ENCODE measurements at regions not wholly inside any gene's neighbourhood (a gene's known extent, or its start where the extent isn't known, plus 50 kb on each side); places are given as distances from the start of the nearest gene placed in this dataset.

DNA sequence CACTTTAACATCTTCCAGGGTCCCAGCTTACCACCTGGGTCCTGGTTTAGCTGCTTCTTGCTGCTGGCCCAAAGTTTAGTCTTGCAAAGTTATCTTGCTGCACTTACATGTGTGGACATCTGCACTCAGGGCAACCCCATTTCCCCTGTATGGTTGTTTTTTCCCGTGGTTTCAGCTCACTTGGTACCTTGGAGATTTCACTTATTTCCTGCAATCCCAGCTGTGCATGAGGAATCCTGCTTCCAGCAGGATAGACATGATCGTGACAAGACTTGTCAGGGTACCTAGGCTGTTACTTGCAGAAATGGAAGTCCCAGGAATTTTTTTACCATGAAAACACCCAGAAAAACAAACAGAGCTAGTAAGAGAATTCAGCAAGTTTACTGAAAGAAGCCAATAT, 95.9 kb upstream of the LEP start:
- intact Hi-C loops (cut with micrococcal nuclease) = no loop called here
- DNase-seq = no peak
- Mint-ChIP-seq H3K4me1 (no peaks in the 10 kb centered on the region), H3K27me3 (peaks cover 12 to 17% of the 10 kb centered on the region in 2 donors), H3K9me3 (peaks cover 0 to 14% (median 7%) of the 10 kb centered on the region in 8 donors), H3K27ac (no peak overlapping the region), H3K36me3 (no peaks in the 10 kb centered on the region), H3K4me3 (no peak overlapping the region)
- ChIA-PET POLR2A (ENCODE audit: partially characterized antibody) (no interaction called here), CTCF (ENCODE audit: partially characterized antibody) (interaction anchor here (3.4 kb wide), 1 partner anchor 9 kb away, joined by 22 read pairs; no protein-coding TSS in a partner anchor)
- no peak overlapping the region for H3K27ac ChIP-seq (ENCODE audit: low read depth, low read length)
- no peaks in the 10 kb centered on the region for H3K9me3 ChIP-seq (ENCODE audit: control insufficient read depth in 1 of 2, low read length in 2 of 2)
- H3K27me3 ChIP-seq (ENCODE audit: insufficient read depth, low read length) = no peaks in the 10 kb centered on the region
- no peaks in the 10 kb centered on the region for H3K4me1 ChIP-seq (ENCODE audit: insufficient read depth, low read length)
- no peak overlapping the region for H3K4me3 ChIP-seq (ENCODE audit: low read length in 2 of 2)
- no peaks in the 10 kb centered on the region for H3K36me3 ChIP-seq (ENCODE audit: insufficient read depth, low read length)

DNA sequence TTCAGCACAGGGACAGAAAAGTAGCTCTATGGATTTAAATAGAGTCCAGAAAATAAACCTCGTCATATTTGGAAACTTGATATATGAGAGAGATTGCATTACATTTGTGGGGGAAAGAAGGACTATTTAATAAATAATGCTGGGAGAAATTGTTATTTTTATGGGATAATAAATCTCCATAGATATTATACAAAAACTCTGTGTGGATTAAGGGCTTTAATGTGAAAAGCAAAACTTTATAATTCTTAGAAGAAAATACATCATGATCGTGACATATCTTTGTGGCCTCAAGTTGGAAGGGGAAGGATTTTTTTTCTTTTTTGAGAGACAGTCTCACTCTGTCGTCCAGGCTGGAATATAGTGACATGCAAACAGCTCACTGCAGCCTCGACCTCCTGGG, 95.0 kb upstream of the LEP start:
- Histone ChIP-seq H3K36me3 (ENCODE audit: insufficient read depth, low read length) (no peaks in the 10 kb centered on the region), H3K9me3 (ENCODE audit: control insufficient read depth in 1 of 2, low read length in 2 of 2) (no peaks in the 10 kb centered on the region), H3K27me3 (ENCODE audit: insufficient read depth, low read length) (no peaks in the 10 kb centered on the region), H3K4me1 (ENCODE audit: insufficient read depth, low read length) (no peaks in the 10 kb centered on the region), H3K27ac (ENCODE audit: low read depth, low read length) (no peak overlapping the region), H3K4me3 (ENCODE audit: low read length in 2 of 2) (no peak overlapping the region)
- no peak overlapping the region for H3K4me3 Mint-ChIP-seq
- CTCF ChIA-PET (ENCODE audit: partially characterized antibody) = interaction anchor here (3.4 kb wide), 1 partner anchor 10 kb away, joined by 22 read pairs; no protein-coding TSS in a partner anchor
- no peak for DNase-seq
- peaks cover 12 to 18% of the 10 kb centered on the region in 2 donors for H3K27me3 Mint-ChIP-seq
- peaks cover 0 to 11% (median 7%) of the 10 kb centered on the region in 8 donors for H3K9me3 Mint-ChIP-seq
- intact Hi-C loops (cut with micrococcal nuclease) = no loop called here
- H3K27ac Mint-ChIP-seq = no peak overlapping the region
- no peaks in the 10 kb centered on the region for H3K36me3 Mint-ChIP-seq
- H3K4me1 Mint-ChIP-seq = no peaks in the 10 kb centered on the region
- POLR2A ChIA-PET (ENCODE audit: partially characterized antibody) = no interaction called here

DNA sequence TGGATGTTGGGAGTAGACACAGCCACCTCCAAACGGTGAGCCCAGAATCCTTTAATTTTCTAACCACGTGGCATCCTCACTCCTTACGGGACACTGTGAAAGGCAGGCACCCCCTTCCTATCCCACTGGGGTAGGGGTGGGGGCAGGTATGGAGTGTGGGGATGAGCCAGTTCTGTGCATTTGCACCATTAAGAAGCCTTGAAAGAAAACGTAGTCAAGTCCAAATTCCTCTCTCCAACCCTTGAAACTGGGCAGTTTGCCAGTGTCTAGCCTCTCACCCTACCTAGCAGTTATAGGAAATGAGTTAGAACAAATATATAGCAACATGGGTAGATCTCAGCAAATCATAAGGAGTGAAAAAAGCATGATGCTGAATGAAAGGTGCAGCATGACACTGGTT, 92.4 kb upstream of the LEP start:
- no peak for DNase-seq
- ChIA-PET POLR2A (ENCODE audit: partially characterized antibody) (no interaction called here), CTCF (ENCODE audit: partially characterized antibody) (no interaction called here)
- Histone ChIP-seq H3K4me3 (ENCODE audit: low read length in 2 of 2) (no peak overlapping the region), H3K36me3 (ENCODE audit: insufficient read depth, low read length) (no peaks in the 10 kb centered on the region), H3K27me3 (ENCODE audit: insufficient read depth, low read length) (no peaks in the 10 kb centered on the region), H3K9me3 (ENCODE audit: control insufficient read depth in 1 of 2, low read length in 2 of 2) (no peaks in the 10 kb centered on the region), H3K4me1 (ENCODE audit: insufficient read depth, low read length) (no peaks in the 10 kb centered on the region), H3K27ac (ENCODE audit: low read depth, low read length) (no peak overlapping the region)
- no peaks in the 10 kb centered on the region for H3K36me3 Mint-ChIP-seq
- intact Hi-C loops (cut with micrococcal nuclease) = no loop called here
- H3K4me3 Mint-ChIP-seq = no peak overlapping the region
- no peak overlapping the region for H3K27ac Mint-ChIP-seq
- H3K9me3 Mint-ChIP-seq = peaks cover 0 to 6% (median 0%) of the 10 kb centered on the region in 8 donors
- H3K27me3 Mint-ChIP-seq = peaks cover 12 to 20% of the 10 kb centered on the region in 2 donors
- H3K4me1 Mint-ChIP-seq = peaks cover 0 to 2% (median 0%) of the 10 kb centered on the region in 4 donors

DNA sequence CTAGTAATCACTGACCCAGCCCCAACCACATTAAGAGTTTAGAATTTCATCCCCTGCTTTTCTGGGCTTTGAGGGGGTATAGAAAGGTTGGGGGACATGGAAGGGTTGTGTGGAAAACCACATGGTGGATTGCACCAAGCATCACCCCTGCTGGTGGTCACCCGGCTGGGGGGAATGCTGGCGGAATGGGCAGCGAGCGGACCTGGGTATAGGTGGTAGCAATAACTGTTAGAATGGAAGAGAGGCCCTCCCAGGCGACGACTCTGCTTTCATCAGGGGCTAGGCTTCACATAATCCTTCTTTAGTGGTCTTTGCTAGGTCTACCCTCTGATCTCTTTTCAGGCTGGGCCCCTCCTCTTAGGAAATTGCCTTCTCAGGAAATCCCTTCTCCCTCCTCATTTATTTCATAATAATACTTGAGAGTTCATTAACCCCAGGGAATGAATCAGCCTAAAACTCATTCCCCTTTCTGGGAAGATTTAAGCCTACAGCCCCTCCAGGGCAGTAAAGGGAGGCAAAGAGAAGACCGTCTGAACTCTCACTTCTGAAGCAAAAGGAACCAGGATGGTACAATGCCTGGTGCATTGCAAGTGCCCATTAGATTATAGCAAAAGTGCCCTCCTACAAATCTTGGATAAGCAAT, 90.7 kb upstream of the LEP start:
- Histone ChIP-seq H3K4me3 (ENCODE audit: low read length in 2 of 2) (no peak overlapping the region), H3K4me1 (ENCODE audit: insufficient read depth, low read length) (no peaks in the 10 kb centered on the region), H3K27ac (ENCODE audit: low read depth, low read length) (no peak overlapping the region), H3K36me3 (ENCODE audit: insufficient read depth, low read length) (no peaks in the 10 kb centered on the region), H3K27me3 (ENCODE audit: insufficient read depth, low read length) (no peaks in the 10 kb centered on the region), H3K9me3 (ENCODE audit: control insufficient read depth in 1 of 2, low read length in 2 of 2) (no peaks in the 10 kb centered on the region)
- ChIA-PET POLR2A (ENCODE audit: partially characterized antibody) (no interaction called here), CTCF (ENCODE audit: partially characterized antibody) (no interaction called here)
- H3K4me3 Mint-ChIP-seq = no peak overlapping the region
- H3K36me3 Mint-ChIP-seq = no peaks in the 10 kb centered on the region
- intact Hi-C loops (cut with micrococcal nuclease) = no loop called here
- H3K4me1 Mint-ChIP-seq = peaks cover 0 to 2% (median 0%) of the 10 kb centered on the region in 4 donors
- H3K9me3 Mint-ChIP-seq = no peaks in the 10 kb centered on the region
- DNase-seq = no peak
- no peak overlapping the region for H3K27ac Mint-ChIP-seq
- peaks cover 12 to 21% of the 10 kb centered on the region in 2 donors for H3K27me3 Mint-ChIP-seq

DNA sequence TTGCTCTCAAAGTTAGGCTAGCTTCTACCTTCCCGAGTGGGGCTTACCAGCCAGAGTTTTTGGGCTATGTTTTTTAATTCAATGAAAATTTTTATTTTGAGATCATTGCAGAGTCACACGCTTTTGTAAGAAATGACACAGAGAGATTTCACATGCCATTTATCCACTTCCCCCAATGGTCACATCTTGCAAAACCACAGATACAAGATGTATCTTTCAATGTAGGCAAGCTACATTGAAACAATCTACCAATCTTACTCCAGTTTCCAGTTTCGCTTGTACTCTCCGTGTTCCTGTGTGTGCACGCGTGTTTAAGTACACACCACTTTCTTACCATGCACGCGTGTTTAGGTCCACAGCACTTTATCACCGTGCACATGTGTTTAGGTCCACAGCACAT, 89.4 kb upstream of the LEP start:
- H3K4me1 ChIP-seq (ENCODE audit: insufficient read depth, low read length) = no peaks in the 10 kb centered on the region
- Mint-ChIP-seq H3K27ac (no peak overlapping the region), H3K4me3 (no peak overlapping the region), H3K9me3 (no peaks in the 10 kb centered on the region), H3K27me3 (peaks cover 9 to 21% of the 10 kb centered on the region in 2 donors), H3K4me1 (peaks cover 0 to 2% (median 0%) of the 10 kb centered on the region in 4 donors), H3K36me3 (no peaks in the 10 kb centered on the region)
- no peaks in the 10 kb centered on the region for H3K36me3 ChIP-seq (ENCODE audit: insufficient read depth, low read length)
- ChIA-PET CTCF (ENCODE audit: partially characterized antibody) (interaction anchor here (1.3 kb wide), 1 partner anchor 16 kb away, joined by 5 read pairs; no protein-coding TSS in a partner anchor), POLR2A (ENCODE audit: partially characterized antibody) (no interaction called here)
- H3K27me3 ChIP-seq (ENCODE audit: insufficient read depth, low read length) = no peaks in the 10 kb centered on the region
- H3K27ac ChIP-seq (ENCODE audit: low read depth, low read length) = no peak overlapping the region
- no peak for DNase-seq
- H3K9me3 ChIP-seq (ENCODE audit: control insufficient read depth in 1 of 2, low read length in 2 of 2) = no peaks in the 10 kb centered on the region
- intact Hi-C loops (cut with micrococcal nuclease) = no loop called here
- H3K4me3 ChIP-seq (ENCODE audit: low read length in 2 of 2) = no peak overlapping the region

DNA sequence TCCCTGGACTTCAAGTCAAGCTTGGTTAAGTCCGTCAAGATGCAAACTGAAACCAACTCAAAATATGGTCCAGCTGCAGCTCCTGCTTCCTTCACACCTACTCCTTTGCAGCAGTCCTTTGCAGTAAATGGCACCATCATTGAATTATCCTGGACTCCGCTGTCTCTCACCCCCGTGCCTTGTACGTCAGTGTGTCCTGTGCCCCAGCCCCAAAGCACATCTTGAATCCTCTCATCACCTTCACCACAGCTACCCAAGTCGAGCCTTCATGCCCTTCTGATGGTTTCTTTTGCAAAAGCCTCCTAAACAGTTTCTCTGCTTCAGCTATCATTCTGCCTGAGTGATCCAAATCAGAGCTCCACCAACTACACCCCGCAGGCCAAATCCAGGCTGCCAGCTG, 88.4 kb upstream of the LEP start:
- H3K4me1 Mint-ChIP-seq = peaks cover 0 to 2% (median 0%) of the 10 kb centered on the region in 4 donors
- no peak overlapping the region for H3K4me3 Mint-ChIP-seq
- H3K9me3 Mint-ChIP-seq = no peaks in the 10 kb centered on the region
- no peaks in the 10 kb centered on the region for H3K9me3 ChIP-seq (ENCODE audit: control insufficient read depth in 1 of 2, low read length in 2 of 2)
- H3K27me3 ChIP-seq (ENCODE audit: insufficient read depth, low read length) = no peaks in the 10 kb centered on the region
- intact Hi-C loops (cut with micrococcal nuclease) = no loop called here
- no peaks in the 10 kb centered on the region for H3K4me1 ChIP-seq (ENCODE audit: insufficient read depth, low read length)
- H3K4me3 ChIP-seq (ENCODE audit: low read length in 2 of 2) = no peak overlapping the region
- H3K36me3 Mint-ChIP-seq = no peaks in the 10 kb centered on the region
- no peak for DNase-seq
- ChIA-PET POLR2A (ENCODE audit: partially characterized antibody) (no interaction called here), CTCF (ENCODE audit: partially characterized antibody) (interaction anchor here (1.3 kb wide), 1 partner anchor 17 kb away, joined by 5 read pairs; no protein-coding TSS in a partner anchor)
- H3K27me3 Mint-ChIP-seq = peaks cover 9 to 21% of the 10 kb centered on the region in 2 donors
- no peak overlapping the region for H3K27ac ChIP-seq (ENCODE audit: low read depth, low read length)
- no peak overlapping the region for H3K27ac Mint-ChIP-seq
- no peaks in the 10 kb centered on the region for H3K36me3 ChIP-seq (ENCODE audit: insufficient read depth, low read length)

DNA sequence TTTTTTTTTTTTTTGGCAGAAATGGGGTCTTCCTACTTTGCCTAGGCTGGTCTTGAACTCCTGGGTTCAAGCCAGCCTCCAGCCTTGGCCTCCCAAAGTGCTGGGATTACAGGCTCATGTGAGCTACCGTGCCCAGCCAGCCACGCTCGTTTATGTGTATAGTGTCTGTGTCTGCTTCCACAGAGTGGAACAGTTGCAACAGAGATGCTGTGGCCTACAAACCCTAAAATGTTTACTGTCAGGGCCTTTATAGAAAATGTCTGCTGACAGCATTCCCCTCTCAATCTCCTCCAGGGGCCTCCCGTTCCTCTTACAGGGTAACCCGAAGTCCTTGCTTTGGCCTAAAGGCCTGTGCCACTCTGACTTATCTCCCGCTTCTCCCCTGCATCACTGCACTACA, 87.6 kb upstream of the LEP start:
- Histone ChIP-seq H3K36me3 (ENCODE audit: insufficient read depth, low read length) (no peaks in the 10 kb centered on the region), H3K4me3 (ENCODE audit: low read length in 2 of 2) (no peak overlapping the region), H3K9me3 (ENCODE audit: control insufficient read depth in 1 of 2, low read length in 2 of 2) (no peaks in the 10 kb centered on the region), H3K27me3 (ENCODE audit: insufficient read depth, low read length) (no peaks in the 10 kb centered on the region), H3K4me1 (ENCODE audit: insufficient read depth, low read length) (no peaks in the 10 kb centered on the region), H3K27ac (ENCODE audit: low read depth, low read length) (no peak overlapping the region)
- DNase-seq = no peak
- Mint-ChIP-seq H3K4me1 (peaks cover 0 to 2% (median 0%) of the 10 kb centered on the region in 4 donors), H3K36me3 (no peaks in the 10 kb centered on the region), H3K27ac (no peak overlapping the region), H3K9me3 (no peaks in the 10 kb centered on the region), H3K27me3 (peaks cover 12 to 19% of the 10 kb centered on the region in 2 donors), H3K4me3 (no peak overlapping the region)
- intact Hi-C loops (cut with micrococcal nuclease) = no loop called here
- POLR2A ChIA-PET (ENCODE audit: partially characterized antibody) = no interaction called here
- CTCF ChIA-PET (ENCODE audit: partially characterized antibody) = no interaction called here
